ENCODE measurements at regions not wholly inside any gene's neighbourhood (a gene's known extent, or its start where the extent isn't known, plus 50 kb on each side); places are given as distances from the start of the nearest gene placed in this dataset.

DNA sequence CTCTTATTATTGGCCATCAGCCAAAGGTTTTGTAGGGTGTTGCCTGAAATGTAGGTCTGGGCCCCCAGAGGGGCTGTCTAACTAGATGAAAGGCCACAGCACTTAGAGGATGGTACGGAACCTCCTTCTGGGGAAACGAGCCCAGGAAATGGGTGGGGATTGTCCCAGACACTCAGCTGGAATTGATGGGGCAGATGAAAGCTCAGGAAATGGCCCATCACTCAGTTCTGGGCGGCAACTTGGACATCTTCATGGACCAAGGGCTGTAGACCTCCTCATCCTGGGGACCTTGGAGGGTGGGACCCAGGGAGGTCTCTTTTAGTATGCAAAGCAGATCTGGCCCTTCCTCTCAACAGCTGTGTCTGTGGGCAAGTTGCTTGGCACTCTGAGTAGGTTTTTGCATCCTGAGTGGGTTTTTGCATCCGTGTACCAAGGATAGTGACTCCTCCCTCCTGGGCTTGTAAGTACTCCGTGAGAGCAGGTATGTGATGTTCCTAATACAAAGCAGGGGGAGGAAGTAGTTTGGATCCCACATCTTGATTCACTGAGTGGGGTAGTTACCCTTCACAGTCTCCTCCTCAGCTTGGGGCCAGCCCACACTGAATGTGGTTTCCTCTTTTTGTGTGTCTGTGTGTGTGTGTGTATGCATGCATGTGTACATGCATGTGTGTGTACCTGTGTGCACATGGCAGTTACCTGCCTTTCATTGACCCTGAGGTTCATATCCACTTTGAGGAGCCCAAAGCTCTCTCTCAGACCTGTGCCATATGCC, 292.0 kb downstream of the RPLP1 start:
- ATAC-seq (no peak), DNase-seq (no peak)
- Histone ChIP-seq H3K36me3 (replicated peaks in 1 of 2; ENCODE audit: insufficient read depth in 1 of 2, low read depth in 2 of 2) (no peaks in the 10 kb centered on the region), H3K4me1 (no peaks in the 10 kb centered on the region), H3K27ac (no peak overlapping the region), H3K27me3 (no peaks in the 10 kb centered on the region), H3K4me3 (no peak overlapping the region), H3K9me3 (no peaks in the 10 kb centered on the region)
- no peak for TF ChIP-seq POLR2A (IDR thresholded peaks at IDR 0.05)
- TF ChIP-seq, protein P1, sequence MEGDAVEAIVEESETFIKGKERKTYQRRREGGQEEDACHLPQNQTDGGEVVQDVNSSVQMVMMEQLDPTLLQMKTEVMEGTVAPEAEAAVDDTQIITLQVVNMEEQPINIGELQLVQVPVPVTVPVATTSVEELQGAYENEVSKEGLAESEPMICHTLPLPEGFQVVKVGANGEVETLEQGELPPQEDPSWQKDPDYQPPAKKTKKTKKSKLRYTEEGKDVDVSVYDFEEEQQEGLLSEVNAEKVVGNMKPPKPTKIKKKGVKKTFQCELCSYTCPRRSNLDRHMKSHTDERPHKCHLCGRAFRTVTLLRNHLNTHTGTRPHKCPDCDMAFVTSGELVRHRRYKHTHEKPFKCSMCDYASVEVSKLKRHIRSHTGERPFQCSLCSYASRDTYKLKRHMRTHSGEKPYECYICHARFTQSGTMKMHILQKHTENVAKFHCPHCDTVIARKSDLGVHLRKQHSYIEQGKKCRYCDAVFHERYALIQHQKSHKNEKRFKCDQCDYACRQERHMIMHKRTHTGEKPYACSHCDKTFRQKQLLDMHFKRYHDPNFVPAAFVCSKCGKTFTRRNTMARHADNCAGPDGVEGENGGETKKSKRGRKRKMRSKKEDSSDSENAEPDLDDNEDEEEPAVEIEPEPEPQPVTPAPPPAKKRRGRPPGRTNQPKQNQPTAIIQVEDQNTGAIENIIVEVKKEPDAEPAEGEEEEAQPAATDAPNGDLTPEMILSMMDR (IDR thresholded peaks at IDR 0.05): no peak
- WGBS, 2 donors: 70 to 74% methylated on average over 4 to 5 of the region's 5 CpGs
- intact Hi-C loops (cut with DNase I): no loop called here

DNA sequence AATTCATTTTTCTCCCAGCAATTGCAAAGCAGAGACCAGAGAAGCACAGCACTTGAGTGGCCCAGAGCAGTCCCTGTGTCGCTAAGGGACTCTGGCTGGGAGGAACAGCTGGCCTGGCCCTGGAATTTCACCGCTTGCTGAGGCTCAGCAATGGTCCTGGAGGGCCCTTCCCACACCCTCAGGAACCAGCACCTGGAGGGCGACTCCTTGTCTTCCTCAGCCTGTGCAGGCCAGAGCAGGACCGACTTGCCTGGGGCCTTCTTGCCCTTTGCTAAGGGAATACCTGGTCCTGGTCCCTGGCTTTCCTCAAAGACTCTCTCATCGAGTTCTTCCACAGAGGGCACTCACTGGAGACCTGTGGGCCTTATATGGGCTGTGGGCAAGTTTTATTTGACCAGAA, 294.6 kb downstream of the RPLP1 start:
- H3K27me3 ChIP-seq: no peaks in the 10 kb centered on the region
- intact Hi-C loops (cut with DNase I): no loop called here
- no peak for DNase-seq
- 74 to 94% methylated on average over 5 of the region's 5 CpGs for WGBS, 2 donors
- TF ChIP-seq, protein P1 (IDR thresholded peaks at IDR 0.05): no peak
- no peak for TF ChIP-seq POLR2A (IDR thresholded peaks at IDR 0.05)
- H3K36me3 ChIP-seq (replicated peaks in 1 of 2; ENCODE audit: insufficient read depth in 1 of 2, low read depth in 2 of 2): no peaks in the 10 kb centered on the region
- H3K4me1 ChIP-seq: peaks cover 7% of the 10 kb centered on the region
- no peak for ATAC-seq
- no peaks in the 10 kb centered on the region for H3K9me3 ChIP-seq
- no peak overlapping the region for H3K4me3 ChIP-seq
- no peak overlapping the region for H3K27ac ChIP-seq

DNA sequence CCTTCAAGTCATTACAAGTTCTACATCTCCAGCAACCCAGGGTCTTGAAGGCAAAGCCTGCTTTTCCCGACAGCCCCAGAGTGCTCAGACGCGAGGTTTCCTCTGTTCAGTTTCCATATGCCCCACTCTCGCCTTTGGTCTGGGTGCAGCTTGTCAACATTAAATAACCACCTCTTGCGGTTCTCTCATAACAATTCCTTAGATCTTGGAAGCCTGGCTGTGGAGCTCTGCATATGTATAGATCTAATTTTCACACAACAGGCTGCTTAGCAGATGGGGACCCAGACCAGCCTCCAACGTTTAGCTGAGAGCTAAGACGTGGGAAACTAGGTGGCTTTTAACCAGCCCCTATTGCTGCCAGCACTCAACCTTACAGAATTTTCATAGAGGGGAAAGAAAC, 295.5 kb downstream of the RPLP1 start:
- no peak for TF ChIP-seq POLR2A (IDR thresholded peaks at IDR 0.05)
- TF ChIP-seq, protein P1 (IDR thresholded peaks at IDR 0.05): no peak
- intact Hi-C loops (cut with DNase I): no loop called here
- WGBS, 2 donors: 83 to 86% methylated on average over 7 of the region's 7 CpGs
- Histone ChIP-seq H3K27ac (no peak overlapping the region), H3K9me3 (no peaks in the 10 kb centered on the region), H3K4me1 (peaks cover 7% of the 10 kb centered on the region), H3K27me3 (no peaks in the 10 kb centered on the region), H3K4me3 (no peak overlapping the region), H3K36me3 (replicated peaks in 1 of 2; ENCODE audit: insufficient read depth in 1 of 2, low read depth in 2 of 2) (no peaks in the 10 kb centered on the region)
- DNase-seq (no peak), ATAC-seq (no peak)

DNA sequence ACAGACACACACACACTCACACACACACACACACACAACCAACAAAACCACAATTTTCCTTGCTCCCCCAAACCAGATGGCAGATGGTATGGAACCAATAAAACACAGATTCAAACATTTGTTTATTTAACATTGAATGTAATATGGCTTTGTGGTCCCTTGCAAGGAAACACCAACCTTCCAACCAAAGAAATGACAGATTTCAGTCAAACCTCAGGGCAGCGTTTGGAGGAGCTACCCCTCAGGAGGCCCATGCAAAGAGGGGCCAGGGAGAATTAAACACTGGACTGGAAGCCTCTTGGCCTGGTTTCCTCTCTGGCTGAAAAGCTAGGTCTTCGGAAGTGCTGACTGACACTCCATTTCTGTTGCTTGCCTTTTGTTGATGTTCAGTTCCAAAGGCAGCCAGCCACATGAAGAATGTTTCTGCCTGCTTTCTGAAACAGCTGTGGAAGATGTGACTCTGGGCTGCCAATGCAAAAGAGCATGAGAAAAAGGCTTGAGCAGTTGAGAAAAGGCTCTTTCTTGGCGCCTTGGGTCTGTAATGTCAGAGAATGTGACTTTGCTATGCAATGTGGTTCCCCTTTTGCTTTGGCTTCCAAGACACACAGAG, 296.1 kb downstream of the RPLP1 start:
- DNase-seq (no peak), ATAC-seq (no peak)
- Histone ChIP-seq H3K4me1 (peaks cover 7% of the 10 kb centered on the region), H3K27me3 (no peaks in the 10 kb centered on the region), H3K27ac (no peak overlapping the region), H3K9me3 (no peaks in the 10 kb centered on the region), H3K36me3 (replicated peaks in 1 of 2; ENCODE audit: insufficient read depth in 1 of 2, low read depth in 2 of 2) (no peaks in the 10 kb centered on the region), H3K4me3 (no peak overlapping the region)
- 79 to 81% methylated on average over 3 of the region's 3 CpGs for WGBS, 2 donors
- intact Hi-C loops (cut with DNase I): no loop called here
- TF ChIP-seq, protein P1 (IDR thresholded peaks at IDR 0.05): no peak
- TF ChIP-seq POLR2A (IDR thresholded peaks at IDR 0.05): no peak

DNA sequence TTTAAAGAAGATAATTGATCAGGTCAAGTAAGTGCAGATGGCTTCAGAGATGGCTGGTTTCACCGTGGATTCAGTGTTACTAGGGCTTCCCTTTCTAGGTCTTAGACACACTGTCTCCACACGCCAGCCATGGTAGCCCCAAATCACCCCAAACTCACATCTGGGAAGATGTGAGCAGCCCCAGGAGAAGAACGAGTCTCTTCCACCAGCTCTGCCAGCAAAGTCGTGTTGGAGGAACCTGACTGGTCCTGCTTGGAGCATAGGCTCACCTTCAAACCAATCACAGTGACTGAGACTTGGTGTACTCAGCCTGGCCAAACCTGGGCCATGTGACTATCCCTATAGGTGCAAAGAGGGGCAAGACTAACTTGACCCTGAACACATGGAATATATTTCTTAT, 296.7 kb downstream of the RPLP1 start:
- DNase-seq (no peak), ATAC-seq (no peak)
- H3K27ac ChIP-seq: no peak overlapping the region
- TF ChIP-seq, protein P1 (IDR thresholded peaks at IDR 0.05): no peak
- no peak for TF ChIP-seq POLR2A (IDR thresholded peaks at IDR 0.05)
- no peaks in the 10 kb centered on the region for H3K36me3 ChIP-seq (replicated peaks in 1 of 2; ENCODE audit: insufficient read depth in 1 of 2, low read depth in 2 of 2)
- H3K27me3 ChIP-seq: no peaks in the 10 kb centered on the region
- intact Hi-C loops (cut with DNase I): no loop called here
- no peak overlapping the region for H3K4me3 ChIP-seq
- no peaks in the 10 kb centered on the region for H3K9me3 ChIP-seq
- 84 to 86% methylated on average over 4 of the region's 4 CpGs for WGBS, 2 donors
- H3K4me1 ChIP-seq: peaks cover 7% of the 10 kb centered on the region
